ENCODE measurements at regions not wholly inside any gene's neighbourhood (a gene's known extent, or its start where the extent isn't known, plus 50 kb on each side); places are given as distances from the start of the nearest gene placed in this dataset.

DNA sequence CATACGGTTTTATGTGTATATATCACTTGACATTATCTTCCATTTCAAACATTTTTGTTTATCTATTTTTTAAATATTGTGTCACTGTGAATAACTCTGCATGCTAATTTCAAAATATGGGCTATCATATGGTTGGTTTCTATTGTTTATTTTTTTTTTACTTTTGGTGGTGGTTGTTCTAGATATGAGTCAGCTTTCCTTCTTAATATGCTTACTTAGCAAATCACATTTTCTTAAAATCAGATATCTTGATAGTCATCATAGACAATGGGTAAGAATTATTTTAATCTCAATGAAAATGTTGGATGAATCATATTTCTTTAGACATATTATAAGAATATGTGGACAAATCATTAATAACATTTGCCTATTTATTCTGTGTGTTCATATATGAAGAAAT, 881.5 kb downstream of the BRINP3 start:
- Histone ChIP-seq H3K27me3 (ENCODE audit: low read depth, low read length) (no peaks in the 10 kb centered on the region), H3K4me2 (ENCODE audit: low read length) (no peak overlapping the region), H3K4me3 (ENCODE audit: low read length) (no peak overlapping the region), H4K20me1 (ENCODE audit: insufficient read depth, low read length) (no peaks in the 10 kb centered on the region), H3K79me2 (ENCODE audit: low read length) (no peaks in the 10 kb centered on the region), H3K9me3 (ENCODE audit: insufficient read depth, low read length) (no peaks in the 10 kb centered on the region), H3K36me3 (replicated peaks; ENCODE audit: low read depth, low read length) (no peaks in the 10 kb centered on the region), H3K9ac (ENCODE audit: low read length) (no peak overlapping the region), H3K4me1 (ENCODE audit: low read length) (no peaks in the 10 kb centered on the region), H2AFZ (ENCODE audit: low read depth, low read length) (no peak overlapping the region), H3K27ac (ENCODE audit: low read length) (no peak overlapping the region)
- TF ChIP-seq, protein P1, sequence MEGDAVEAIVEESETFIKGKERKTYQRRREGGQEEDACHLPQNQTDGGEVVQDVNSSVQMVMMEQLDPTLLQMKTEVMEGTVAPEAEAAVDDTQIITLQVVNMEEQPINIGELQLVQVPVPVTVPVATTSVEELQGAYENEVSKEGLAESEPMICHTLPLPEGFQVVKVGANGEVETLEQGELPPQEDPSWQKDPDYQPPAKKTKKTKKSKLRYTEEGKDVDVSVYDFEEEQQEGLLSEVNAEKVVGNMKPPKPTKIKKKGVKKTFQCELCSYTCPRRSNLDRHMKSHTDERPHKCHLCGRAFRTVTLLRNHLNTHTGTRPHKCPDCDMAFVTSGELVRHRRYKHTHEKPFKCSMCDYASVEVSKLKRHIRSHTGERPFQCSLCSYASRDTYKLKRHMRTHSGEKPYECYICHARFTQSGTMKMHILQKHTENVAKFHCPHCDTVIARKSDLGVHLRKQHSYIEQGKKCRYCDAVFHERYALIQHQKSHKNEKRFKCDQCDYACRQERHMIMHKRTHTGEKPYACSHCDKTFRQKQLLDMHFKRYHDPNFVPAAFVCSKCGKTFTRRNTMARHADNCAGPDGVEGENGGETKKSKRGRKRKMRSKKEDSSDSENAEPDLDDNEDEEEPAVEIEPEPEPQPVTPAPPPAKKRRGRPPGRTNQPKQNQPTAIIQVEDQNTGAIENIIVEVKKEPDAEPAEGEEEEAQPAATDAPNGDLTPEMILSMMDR (IDR thresholded peaks at IDR 0.05; ENCODE audit: low read depth, low read length) = no peak
- TF ChIP-seq EZH2phosphoT487 (IDR thresholded peaks at IDR 0.05; ENCODE audit: low read depth) = no peak

DNA sequence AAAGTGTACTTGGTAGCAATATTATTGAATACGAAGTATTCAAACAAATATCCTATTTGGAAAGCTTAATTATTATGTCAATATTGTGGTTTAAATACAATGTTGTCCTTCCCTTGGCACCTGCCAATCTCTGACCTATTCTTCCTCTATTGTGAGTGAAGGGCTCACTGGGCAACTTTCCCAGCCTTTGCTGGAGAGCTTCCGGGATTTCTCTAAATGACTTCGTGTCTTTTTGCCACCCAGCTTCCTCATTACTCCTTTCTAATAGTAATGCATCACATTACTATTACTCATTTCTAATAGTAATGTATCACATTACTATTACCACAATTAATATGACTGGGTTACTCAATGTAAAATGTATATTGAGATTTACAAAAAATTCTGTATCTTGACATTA, 880.6 kb downstream of the BRINP3 start:
- Histone ChIP-seq H3K36me3 (replicated peaks; ENCODE audit: low read depth, low read length) (no peaks in the 10 kb centered on the region), H3K9ac (ENCODE audit: low read length) (no peak overlapping the region), H3K27me3 (ENCODE audit: low read depth, low read length) (no peaks in the 10 kb centered on the region), H3K4me2 (ENCODE audit: low read length) (no peak overlapping the region), H3K4me1 (ENCODE audit: low read length) (no peaks in the 10 kb centered on the region), H3K27ac (ENCODE audit: low read length) (no peak overlapping the region), H3K9me3 (ENCODE audit: insufficient read depth, low read length) (no peaks in the 10 kb centered on the region), H3K79me2 (ENCODE audit: low read length) (no peaks in the 10 kb centered on the region), H2AFZ (ENCODE audit: low read depth, low read length) (no peak overlapping the region), H4K20me1 (ENCODE audit: insufficient read depth, low read length) (no peaks in the 10 kb centered on the region), H3K4me3 (ENCODE audit: low read length) (no peak overlapping the region)
- TF ChIP-seq EZH2phosphoT487 (IDR thresholded peaks at IDR 0.05; ENCODE audit: low read depth) = no peak
- TF ChIP-seq, protein P1 (IDR thresholded peaks at IDR 0.05; ENCODE audit: low read depth, low read length) = no peak

DNA sequence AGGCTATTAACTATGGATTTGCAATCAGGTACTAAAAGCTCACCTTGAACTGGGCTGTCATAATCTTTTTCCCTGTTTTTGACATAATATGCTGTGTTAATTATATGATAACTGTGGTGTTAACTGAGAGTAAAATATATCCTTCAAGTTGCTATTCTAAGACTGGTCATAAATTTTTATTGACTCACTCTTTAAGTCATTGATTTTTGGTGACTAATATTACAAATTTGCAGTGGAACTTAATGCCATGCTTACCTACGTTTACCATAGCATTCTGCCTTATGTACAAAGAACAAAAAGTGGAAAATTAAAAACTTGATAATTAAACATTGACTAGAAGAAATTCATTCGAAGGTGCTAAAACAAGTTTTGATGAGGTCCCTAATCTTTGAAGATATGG, 872.4 kb downstream of the BRINP3 start:
- Histone ChIP-seq H3K36me3 (replicated peaks; ENCODE audit: low read depth, low read length) (no peaks in the 10 kb centered on the region), H3K27ac (ENCODE audit: low read length) (no peak overlapping the region), H3K27me3 (ENCODE audit: low read depth, low read length) (no peaks in the 10 kb centered on the region), H2AFZ (ENCODE audit: low read depth, low read length) (no peak overlapping the region), H3K9ac (ENCODE audit: low read length) (no peak overlapping the region), H3K4me1 (ENCODE audit: low read length) (no peaks in the 10 kb centered on the region), H3K79me2 (ENCODE audit: low read length) (no peaks in the 10 kb centered on the region), H3K4me3 (ENCODE audit: low read length) (no peak overlapping the region), H4K20me1 (ENCODE audit: insufficient read depth, low read length) (no peaks in the 10 kb centered on the region), H3K4me2 (ENCODE audit: low read length) (no peak overlapping the region), H3K9me3 (ENCODE audit: insufficient read depth, low read length) (no peaks in the 10 kb centered on the region)
- TF ChIP-seq, protein P1 (IDR thresholded peaks at IDR 0.05; ENCODE audit: low read depth, low read length) = no peak
- no peak for TF ChIP-seq EZH2phosphoT487 (IDR thresholded peaks at IDR 0.05; ENCODE audit: low read depth)

DNA sequence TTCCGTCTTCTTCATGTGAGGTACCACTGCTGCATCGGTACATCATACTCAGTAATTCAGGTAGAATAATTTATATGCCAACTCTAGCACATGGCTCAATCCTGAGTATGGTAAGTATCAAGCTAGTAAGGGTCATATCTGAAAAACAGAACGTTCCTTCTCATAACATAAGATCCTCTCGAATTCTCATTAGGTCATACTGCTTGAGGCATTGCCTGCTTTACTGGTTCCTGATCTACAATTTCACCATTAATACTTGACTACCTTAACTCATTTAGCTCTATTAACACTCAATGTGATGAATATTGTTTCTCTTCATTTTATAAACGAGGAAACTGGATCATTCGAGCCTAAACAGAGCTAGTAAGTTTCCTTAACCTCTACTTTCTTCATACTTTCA, 871.6 kb downstream of the BRINP3 start:
- Histone ChIP-seq H3K36me3 (replicated peaks; ENCODE audit: low read depth, low read length) (no peaks in the 10 kb centered on the region), H3K4me1 (ENCODE audit: low read length) (no peaks in the 10 kb centered on the region), H3K9me3 (ENCODE audit: insufficient read depth, low read length) (no peaks in the 10 kb centered on the region), H3K79me2 (ENCODE audit: low read length) (no peaks in the 10 kb centered on the region), H3K4me2 (ENCODE audit: low read length) (no peak overlapping the region), H3K27me3 (ENCODE audit: low read depth, low read length) (no peaks in the 10 kb centered on the region), H3K9ac (ENCODE audit: low read length) (no peak overlapping the region), H2AFZ (ENCODE audit: low read depth, low read length) (no peak overlapping the region), H4K20me1 (ENCODE audit: insufficient read depth, low read length) (no peaks in the 10 kb centered on the region), H3K4me3 (ENCODE audit: low read length) (no peak overlapping the region), H3K27ac (ENCODE audit: low read length) (no peak overlapping the region)
- TF ChIP-seq, protein P1 (IDR thresholded peaks at IDR 0.05; ENCODE audit: low read depth, low read length) = no peak
- TF ChIP-seq EZH2phosphoT487 (IDR thresholded peaks at IDR 0.05; ENCODE audit: low read depth) = no peak

Data from OCI-LY3 (cell line).